Posterior vena cava (tissue), 2 donors: ENCODE measurements at regions not wholly inside any gene's neighbourhood (a gene's known extent, or its start where the extent isn't known, plus 50 kb on each side); places are given as distances from the start of the nearest gene placed in this dataset.

Experiments
- DNase-seq: peaks from one replicate; pipeline ENCODE4 v3.0.0-alpha.2; 2020; ENCODE audit warnings: low spot score
- intact Hi-C, 2 donors: fragments of 100-400 bp; cut with DNase I; formaldehyde crosslinking; loops; one replicate each; pipeline versions ENCODE4 v1.14.1 to v1.14.2; 2022 to 2023
- donor health status: DM: yes; HTN: yes; CAD: no.
- donor health status: DM: yes; HTN: yes; CAD: no.

GRCh38 chrX:10074241-10074941 lies 82.4 kb upstream of the CLCN4 start:
- intact Hi-C loops: no loop called here
- DNase-seq: no peak

DNA sequence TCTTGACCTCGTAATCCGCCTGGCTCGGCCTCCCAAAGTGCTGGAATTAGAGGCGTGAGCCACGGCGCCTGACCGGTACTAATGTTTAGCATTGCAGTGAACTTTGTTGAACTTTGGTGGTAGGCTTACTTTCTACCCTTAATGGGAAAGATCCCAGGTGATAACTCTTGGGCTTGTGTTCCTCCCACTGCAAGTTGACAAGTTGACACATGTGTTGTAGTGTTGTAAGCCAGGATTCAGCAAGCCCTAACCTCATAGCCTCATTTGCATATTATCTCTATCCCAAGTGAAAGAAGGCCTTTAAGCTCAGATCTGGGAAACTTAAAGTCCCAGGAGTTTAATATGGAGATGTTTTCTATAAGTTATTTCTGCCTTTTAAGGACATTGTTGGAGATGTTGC lies 80.0 kb upstream of the CLCN4 start:
- DNase-seq: no peak
- intact Hi-C loops: no loop called here

GRCh38 chrX:10077425-10078188 lies 79.2 kb upstream of the CLCN4 start:
- intact Hi-C loops: no loop called here
- no peak for DNase-seq

DNA sequence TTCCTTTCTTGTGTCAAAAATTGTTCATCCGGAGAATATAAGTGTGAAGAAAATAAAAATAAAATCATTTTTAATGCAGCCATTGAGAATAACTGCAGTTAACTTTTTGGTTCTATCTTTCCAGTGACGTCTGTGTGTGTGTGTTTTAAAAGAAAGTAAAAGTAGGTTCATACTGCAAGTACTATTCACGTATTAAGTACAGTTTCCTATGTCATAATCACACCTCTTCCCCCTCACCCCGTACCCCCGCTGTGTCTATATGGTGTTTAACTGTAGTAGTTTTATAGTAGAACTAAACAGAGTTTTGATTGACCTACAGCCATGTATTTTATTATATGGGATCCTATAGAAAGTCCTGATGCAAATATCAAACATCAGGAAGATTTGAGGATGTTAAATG lies 78.5 kb upstream of the CLCN4 start:
- no peak for DNase-seq
- intact Hi-C loops: no loop called here

GRCh38 chrX:10079231-10079630 lies 77.5 kb upstream of the CLCN4 start:
- intact Hi-C loops: no loop called here
- no peak for DNase-seq

DNA sequence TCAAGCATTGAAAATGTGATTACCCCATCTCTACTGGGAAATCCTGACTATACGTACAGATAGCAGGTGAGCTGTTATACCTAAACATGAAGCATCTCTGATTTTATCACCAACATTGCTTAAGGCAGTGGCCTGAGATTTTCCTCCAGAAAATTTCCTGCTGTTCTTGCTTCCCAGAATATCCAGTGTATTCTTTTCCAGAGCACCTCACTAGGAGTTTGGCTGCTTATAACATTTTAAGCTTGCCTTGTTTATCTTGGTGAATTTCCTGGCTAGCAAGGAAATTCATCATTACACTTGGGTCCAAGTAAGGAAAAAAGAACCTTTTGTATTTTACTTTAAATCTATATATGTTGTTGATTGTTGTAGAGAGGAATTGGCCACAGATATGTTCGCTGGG lies 73.0 kb upstream of the CLCN4 start:
- no peak for DNase-seq
- intact Hi-C loops: no loop called here

DNA sequence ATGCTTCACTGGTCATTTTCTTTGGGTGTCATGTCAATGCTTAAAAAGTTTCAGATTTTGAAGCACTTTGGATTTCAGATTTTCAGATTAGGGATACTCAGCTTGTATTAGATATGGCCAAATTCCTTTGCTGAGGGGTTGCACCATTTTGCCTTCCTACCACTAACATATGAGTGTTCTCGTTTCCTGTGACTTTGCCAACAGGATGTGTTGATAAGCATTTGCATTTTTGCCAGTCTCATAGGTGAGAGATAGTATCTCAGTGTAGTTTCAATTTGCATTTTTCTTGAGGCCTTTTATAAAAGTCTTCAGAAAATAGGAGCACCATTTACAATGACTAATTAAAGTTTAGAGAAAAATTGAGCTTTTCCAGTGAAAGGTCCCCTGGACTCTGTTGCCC lies 71.6 kb upstream of the CLCN4 start:
- no peak for DNase-seq
- intact Hi-C loops: no loop called here

- intact Hi-C loops: no loop called here
- no peak for DNase-seq
Measured at GRCh38 chrX:10086676-10087075, 70.1 kb upstream of the CLCN4 start.

DNA sequence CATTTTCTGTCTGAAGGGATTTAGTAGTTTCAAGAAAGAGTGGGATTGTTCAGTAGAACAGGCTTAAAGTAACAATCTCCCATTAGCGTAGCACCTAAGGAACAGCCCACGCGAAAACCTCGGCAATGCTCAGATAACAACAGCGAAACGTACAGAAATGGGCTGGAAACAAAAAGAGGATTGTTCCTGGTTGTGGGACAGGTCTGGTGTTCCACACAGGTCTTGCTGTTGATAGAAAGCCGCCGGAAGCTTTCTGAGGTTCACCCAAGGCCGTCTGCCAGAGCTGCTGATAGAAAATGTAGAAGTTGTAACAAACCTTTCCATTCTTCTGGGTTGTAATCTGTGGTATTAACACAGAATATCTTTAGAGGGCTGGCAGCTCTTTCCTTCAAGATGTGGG lies 69.4 kb upstream of the CLCN4 start:
- no peak for DNase-seq
- intact Hi-C loops: no loop called here

GRCh38 chrX:10089378-10089795 lies 67.4 kb upstream of the CLCN4 start:
- DNase-seq: no peak
- intact Hi-C loops: no loop called here

DNA sequence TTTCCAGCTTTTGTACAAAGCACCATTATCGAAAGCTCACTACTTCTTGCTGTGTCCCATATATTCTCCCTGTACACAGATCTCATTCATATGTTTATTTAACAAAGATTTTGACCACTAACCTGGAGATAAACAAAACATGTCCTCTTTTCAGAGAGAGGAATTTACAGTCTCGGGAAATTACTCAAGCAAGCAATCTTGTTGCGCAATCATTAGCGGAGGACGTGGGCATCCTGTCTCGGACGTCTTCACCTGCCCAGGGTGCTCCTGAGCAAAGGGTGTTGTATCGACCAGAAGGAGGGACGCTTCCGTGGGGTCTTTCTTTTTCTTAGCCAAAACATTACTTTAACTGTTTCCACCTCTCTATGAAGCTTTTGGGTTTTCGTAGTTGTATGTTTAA lies 66.5 kb upstream of the CLCN4 start:
- intact Hi-C loops: no loop called here
- DNase-seq: no peak

DNA sequence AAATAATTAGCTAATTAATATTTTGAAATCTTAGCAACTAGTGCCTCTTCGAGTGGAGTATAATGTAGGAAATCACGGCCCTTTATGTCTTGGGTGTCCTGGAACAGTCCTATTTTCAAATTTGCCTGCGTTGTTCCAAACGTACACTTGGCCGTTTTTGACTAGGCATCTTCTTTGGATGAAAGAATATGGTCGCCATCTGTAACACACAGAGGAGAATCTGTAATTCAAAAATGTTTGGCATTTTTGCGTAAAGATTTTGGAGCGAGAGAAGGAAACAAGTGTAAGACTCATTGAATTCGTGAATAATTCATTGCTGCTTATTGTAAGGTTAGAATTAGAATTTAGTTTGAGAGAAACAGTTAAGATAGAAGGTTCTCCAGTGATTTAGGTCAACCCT lies 61.5 kb upstream of the CLCN4 start:
- DNase-seq: no peak
- intact Hi-C loops: no loop called here

DNA sequence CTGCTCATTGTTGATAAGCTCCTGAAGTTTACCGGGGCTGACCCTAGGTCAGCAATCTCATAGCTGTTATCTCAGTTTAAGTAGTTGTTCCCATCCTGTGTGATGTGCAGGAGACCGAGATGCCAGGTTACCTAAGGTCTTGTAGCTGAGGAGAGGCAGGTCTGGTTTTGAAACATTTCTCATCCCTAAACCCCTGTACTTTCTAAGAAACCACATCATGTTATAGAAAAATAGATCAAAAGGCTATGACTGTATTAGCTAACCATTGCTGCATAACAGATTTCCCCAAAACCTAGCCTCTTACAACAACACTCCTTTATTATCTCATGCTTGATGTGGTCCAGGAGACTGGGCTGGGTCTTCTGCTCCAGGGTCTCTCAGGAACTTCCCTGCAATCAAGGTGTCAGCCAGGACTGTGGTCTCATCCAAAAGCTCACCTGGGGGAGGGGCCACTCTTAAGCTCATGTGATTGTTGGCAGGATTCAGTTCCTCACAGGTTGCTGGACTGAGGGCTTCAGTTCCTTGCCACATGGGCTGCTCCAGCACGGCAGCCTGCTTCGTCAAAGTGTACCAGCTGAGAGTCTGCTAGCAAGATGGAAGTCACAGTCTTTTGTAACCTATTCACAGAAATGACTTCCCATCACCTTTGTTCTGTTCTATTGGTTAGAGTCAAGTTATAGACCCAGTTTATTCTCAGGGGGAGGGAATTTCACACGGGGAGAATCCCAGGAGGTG lies 60.9 kb upstream of the CLCN4 start:
- intact Hi-C loops: no loop called here
- DNase-seq: no peak

DNA sequence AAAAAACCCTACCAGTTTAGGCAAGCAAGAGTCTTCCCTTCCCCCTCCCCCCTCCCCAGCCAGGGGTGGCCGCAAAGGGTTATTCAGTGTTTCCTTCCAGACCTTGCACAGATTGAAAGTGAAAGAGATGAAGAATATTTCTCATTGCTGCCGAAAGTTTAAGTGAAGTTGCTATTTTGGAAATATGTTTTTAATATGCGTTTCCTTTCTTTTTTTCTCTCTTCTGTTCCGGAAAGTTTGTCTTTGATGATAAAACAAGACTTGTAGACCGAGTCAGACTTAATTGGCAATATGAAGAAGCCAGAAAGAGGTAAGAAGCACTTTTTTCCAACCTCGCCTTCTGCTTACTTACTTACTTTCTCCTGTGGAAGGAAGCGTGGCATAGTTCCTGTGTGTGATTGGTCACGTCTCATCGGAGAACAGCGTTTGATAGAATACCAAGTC lies 58.5 kb upstream of the CLCN4 start:
- DNase-seq: no peak
- intact Hi-C loops: no loop called here

- DNase-seq: no peak
- intact Hi-C loops: no loop called here
Measured at GRCh38 chrX:10099411-10099810, 57.4 kb upstream of the CLCN4 start.

DNA sequence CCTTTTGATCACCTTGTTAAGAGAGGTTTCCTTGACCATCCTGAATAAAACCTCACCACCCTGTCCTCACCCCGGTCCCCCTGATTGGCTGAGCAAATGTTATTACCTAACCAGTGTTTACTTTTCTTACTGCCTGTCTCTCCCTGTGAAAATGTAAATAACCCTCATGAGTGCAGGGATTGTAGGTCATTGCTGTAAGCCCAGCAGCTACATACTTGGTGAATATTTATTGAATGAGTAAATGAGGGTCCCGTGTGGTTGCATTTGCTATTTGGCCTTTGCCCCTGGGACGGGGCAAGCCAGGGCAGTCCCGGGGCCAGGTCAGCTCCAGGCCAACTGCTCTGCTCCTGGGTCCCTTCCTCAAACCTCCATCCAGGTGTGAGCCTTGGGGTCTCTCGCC lies 55.5 kb upstream of the CLCN4 start:
- intact Hi-C loops: no loop called here
- no peak for DNase-seq

DNA sequence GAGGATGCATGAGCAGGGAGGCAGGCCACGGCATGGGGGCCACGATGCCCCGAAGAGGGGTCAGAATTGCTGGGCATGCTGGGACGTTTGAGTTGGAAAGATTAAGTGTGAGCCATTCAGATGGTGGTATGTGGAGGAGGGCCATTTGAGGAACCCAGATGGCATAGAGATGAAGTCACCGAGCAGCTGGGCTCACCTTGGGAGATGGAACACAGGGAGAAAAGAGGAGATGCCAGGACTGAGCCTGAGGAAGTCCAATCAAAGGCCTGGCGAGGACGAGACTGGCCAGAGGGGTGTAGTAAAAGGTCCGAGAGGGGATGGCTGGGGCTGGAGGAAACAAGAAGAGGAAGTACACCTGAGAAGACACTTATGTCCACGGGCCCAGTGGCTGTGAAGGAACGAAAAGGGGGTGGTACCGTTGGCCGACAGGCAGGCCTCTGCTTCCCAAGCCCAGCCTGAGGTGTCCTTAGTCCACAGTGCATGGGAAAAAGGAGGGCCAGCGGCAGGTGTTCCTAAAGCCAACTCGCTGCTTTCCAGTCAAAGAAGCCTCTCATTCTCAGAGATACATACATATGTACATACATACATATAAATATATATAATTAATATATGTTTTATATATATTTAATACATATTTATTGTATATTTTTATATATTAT lies 54.6 kb upstream of the CLCN4 start:
- intact Hi-C loops: no loop called here
- DNase-seq: no peak

DNA sequence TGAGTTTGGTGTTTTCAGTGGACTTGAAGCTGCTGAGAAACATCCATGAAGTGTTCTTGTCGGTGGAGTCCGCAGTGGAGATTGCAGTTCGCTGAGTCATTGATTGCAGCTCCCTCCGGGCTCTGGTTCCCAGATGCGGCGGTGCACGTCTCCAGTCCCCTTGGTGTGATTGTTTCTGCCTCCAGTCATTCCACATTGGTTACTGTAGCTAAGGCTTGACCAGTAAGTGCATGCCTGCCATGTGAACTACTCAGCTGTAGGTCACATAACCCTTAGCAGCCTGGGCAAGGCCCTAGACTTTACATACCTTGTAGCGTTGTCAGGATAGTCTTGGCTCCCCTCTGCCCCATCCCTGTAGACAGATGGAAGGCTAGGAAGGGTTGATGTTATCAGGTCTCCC lies 53.8 kb upstream of the CLCN4 start:
- no peak for DNase-seq
- intact Hi-C loops: no loop called here

- intact Hi-C loops: no loop called here
- DNase-seq: no peak
Measured at GRCh38 chrX:10104958-10105658, 51.7 kb upstream of the CLCN4 start.
